Natural killer cell (primary cell): ENCODE measurements at regions not wholly inside any gene's neighbourhood (a gene's known extent, or its start where the extent isn't known, plus 50 kb on each side); places are given as distances from the start of the nearest gene placed in this dataset.

ENCODE experiments used
- ATAC-seq, 3 donors: fragments of 150-1000 bp in 2 of 3; fragments of 200-7000 bp in 1 of 3; cut with Tn5 transposase; 1 replicate in 1 of 3; 2 replicates in 2 of 3; pipeline ENCODE4 v1.10.0; 2021; ENCODE audit warnings: mild to moderate bottlenecking in 2 of 3, moderate library complexity in 2 of 3
- DNase-seq, 2 donors: peaks; one replicate each; pipeline versions ENCODE4 v3.0.0 to v3.0.0-alpha.2; 2013 to 2021; ENCODE audit warnings: mixed read lengths in 1 of 2
- H3K27ac ChIP-seq: one replicate; pipeline ENCODE4 v1.5.1; 2013; ENCODE audit warnings: mild to moderate bottlenecking, low read length
- H3K27me3 ChIP-seq: one replicate; pipeline ENCODE4 v1.6.1; 2013; ENCODE audit warnings: low read length; ENCODE audit not compliant: control insufficient read depth, insufficient read depth
- H3K36me3 ChIP-seq: one replicate; pipeline ENCODE4 v1.6.1; 2013; ENCODE audit warnings: low read length; ENCODE audit not compliant: control insufficient read depth, insufficient read depth
- H3K4me1 ChIP-seq: one replicate; pipeline ENCODE4 v1.6.1; 2013; ENCODE audit warnings: low read length; ENCODE audit not compliant: control insufficient read depth, insufficient read depth
- H3K4me3 ChIP-seq: one replicate; pipeline ENCODE4 v1.5.1; 2013; ENCODE audit warnings: low read length
- H3K9me3 ChIP-seq: one replicate; pipeline ENCODE4 v1.6.1; 2013; ENCODE audit warnings: low read length; ENCODE audit not compliant: control insufficient read depth, insufficient read depth
- H3K27ac Mint-ChIP-seq, 2 donors: one replicate each; pipeline ENCODE4 v1.8.0; 2022; ENCODE audit warnings: mild to moderate bottlenecking in 2 of 2, mixed read lengths in 2 of 2, moderate library complexity in 1 of 2
- H3K27me3 Mint-ChIP-seq, 2 donors: one replicate each; pipeline ENCODE4 v1.8.0; 2022; ENCODE audit warnings: low read depth in 2 of 2, mixed read lengths in 2 of 2
- H3K36me3 Mint-ChIP-seq: one replicate; pipeline ENCODE4 v1.8.0; 2022; ENCODE audit warnings: mixed read lengths
- H3K4me1 Mint-ChIP-seq, 2 donors: one replicate each; pipeline ENCODE4 v1.8.0; 2022; ENCODE audit warnings: mixed read lengths in 2 of 2
- H3K4me3 Mint-ChIP-seq: one replicate; pipeline ENCODE4 v1.8.0; 2022; ENCODE audit warnings: mild to moderate bottlenecking, moderate library complexity, mixed read lengths
- H3K9me3 Mint-ChIP-seq, 2 donors: one replicate each; pipeline ENCODE4 v1.8.0; 2022; ENCODE audit warnings: mixed read lengths in 2 of 2
- WGBS: methylation state at CpG from one replicate; pipeline ENCODE4 v1.1.7; 2013; ENCODE audit warnings: missing lambda C conversion rate; ENCODE audit not compliant: insufficient coverage; 5-methylcytosine and 5-hydroxymethylcytosine counted together
- intact Hi-C: fragments of 100-400 bp; cut with micrococcal nuclease; formaldehyde crosslinking; loops from one replicate; pipeline ENCODE4 v1.14.2; 2022
- TF ChIP-seq, protein P1 (sequence below): fragments of 200-600 bp; IDR thresholded peaks from one replicate; pipeline ENCODE4 v1.8.0; 2022; ENCODE audit warnings: antibody characterized with exemption

DNA sequence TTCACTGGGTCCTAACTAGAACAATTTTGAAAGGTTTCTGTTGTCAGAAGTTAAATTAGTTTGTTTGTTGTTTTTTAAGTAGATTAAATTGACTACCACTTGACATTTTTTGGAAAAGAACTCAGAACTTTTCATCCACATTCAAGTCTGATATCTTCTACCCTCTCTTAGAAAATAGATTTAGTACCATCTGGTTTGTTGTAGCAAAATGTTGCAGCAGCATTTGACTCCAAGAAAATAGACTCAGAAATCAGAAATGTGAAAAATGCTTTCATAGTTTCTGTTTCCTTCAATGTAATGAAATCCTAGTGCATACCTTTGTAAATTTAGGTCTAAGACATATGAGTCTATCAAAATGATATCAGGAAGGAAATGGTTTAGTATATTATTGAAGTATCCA is 256.3 kb upstream of the CLEC14A start:
- intact Hi-C loops: no loop called here
- H3K4me1 Mint-ChIP-seq: no peaks in the 10 kb centered on the region
- no peak for ATAC-seq

DNA sequence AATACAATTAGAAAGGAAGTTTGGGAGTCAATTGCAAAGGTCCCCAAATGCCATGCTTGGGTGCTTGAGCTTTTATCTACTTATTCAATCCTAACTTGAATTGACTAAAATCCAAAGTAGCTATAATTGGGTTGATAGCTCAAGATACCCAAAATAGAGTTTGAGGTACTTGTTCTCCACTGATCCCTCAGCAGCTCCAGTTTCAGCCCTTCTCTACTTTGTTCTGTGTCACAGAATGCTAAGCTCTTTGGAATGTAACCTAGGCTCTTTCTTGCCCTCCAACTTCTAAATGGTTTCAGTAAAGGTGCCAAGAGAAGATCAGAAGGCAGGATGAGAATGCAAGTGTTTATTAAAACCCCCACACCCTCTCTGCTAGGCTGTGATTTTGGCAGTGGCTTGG is 251.4 kb upstream of the CLEC14A start:
- intact Hi-C loops: no loop called here
- Mint-ChIP-seq H3K4me3 (no peak overlapping the region), H3K4me1 (no peaks in the 10 kb centered on the region), H3K9me3 (peaks cover 6 to 7% of the 10 kb centered on the region in 2 donors), H3K27ac (no peak overlapping the region), H3K36me3 (no peaks in the 10 kb centered on the region), H3K27me3 (no peaks in the 10 kb centered on the region)
- no peaks in the 10 kb centered on the region for H3K27me3 ChIP-seq
- TF ChIP-seq, protein P1, sequence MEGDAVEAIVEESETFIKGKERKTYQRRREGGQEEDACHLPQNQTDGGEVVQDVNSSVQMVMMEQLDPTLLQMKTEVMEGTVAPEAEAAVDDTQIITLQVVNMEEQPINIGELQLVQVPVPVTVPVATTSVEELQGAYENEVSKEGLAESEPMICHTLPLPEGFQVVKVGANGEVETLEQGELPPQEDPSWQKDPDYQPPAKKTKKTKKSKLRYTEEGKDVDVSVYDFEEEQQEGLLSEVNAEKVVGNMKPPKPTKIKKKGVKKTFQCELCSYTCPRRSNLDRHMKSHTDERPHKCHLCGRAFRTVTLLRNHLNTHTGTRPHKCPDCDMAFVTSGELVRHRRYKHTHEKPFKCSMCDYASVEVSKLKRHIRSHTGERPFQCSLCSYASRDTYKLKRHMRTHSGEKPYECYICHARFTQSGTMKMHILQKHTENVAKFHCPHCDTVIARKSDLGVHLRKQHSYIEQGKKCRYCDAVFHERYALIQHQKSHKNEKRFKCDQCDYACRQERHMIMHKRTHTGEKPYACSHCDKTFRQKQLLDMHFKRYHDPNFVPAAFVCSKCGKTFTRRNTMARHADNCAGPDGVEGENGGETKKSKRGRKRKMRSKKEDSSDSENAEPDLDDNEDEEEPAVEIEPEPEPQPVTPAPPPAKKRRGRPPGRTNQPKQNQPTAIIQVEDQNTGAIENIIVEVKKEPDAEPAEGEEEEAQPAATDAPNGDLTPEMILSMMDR: no peak
- H3K4me1 ChIP-seq: no peaks in the 10 kb centered on the region
- H3K27ac ChIP-seq: no peak overlapping the region
- ATAC-seq: no peak
- no peaks in the 10 kb centered on the region for H3K36me3 ChIP-seq
- DNase-seq: no peak
- H3K4me3 ChIP-seq: no peak overlapping the region
- no peaks in the 10 kb centered on the region for H3K9me3 ChIP-seq

More for the DNA sequence above, 256.3 kb upstream of the CLEC14A start:
- Histone ChIP-seq H3K4me3 (no peak overlapping the region), H3K4me1 (no peaks in the 10 kb centered on the region), H3K27ac (no peak overlapping the region), H3K9me3 (peaks cover under 1% of the 10 kb centered on the region), H3K36me3 (no peaks in the 10 kb centered on the region), H3K27me3 (no peaks in the 10 kb centered on the region)
- no peak overlapping the region for H3K4me3 Mint-ChIP-seq
- no peak for DNase-seq
- TF ChIP-seq, protein P1: no peak
- no peaks in the 10 kb centered on the region for H3K27me3 Mint-ChIP-seq
- no peaks in the 10 kb centered on the region for H3K9me3 Mint-ChIP-seq
- H3K36me3 Mint-ChIP-seq: no peaks in the 10 kb centered on the region
- no peak overlapping the region for H3K27ac Mint-ChIP-seq

DNA sequence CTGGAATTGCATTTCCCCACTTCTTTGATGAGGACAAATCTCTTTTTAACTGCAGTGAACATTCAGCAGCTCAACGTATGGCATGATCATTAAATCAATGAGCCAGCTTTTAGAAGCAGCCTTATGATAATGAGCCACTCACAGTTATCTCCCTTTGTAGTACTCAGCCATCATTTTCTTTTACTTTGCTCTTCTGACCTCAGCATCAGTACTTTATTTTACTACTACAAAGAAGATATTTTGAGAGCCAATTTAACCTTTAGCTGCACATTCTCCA is 250.0 kb upstream of the CLEC14A start:
- TF ChIP-seq, protein P1: no peak
- Mint-ChIP-seq H3K4me3 (no peak overlapping the region), H3K9me3 (peaks cover 6 to 7% of the 10 kb centered on the region in 2 donors), H3K27me3 (no peaks in the 10 kb centered on the region), H3K36me3 (no peaks in the 10 kb centered on the region), H3K27ac (no peak overlapping the region), H3K4me1 (no peaks in the 10 kb centered on the region)
- Histone ChIP-seq H3K9me3 (no peaks in the 10 kb centered on the region), H3K36me3 (no peaks in the 10 kb centered on the region), H3K4me1 (no peaks in the 10 kb centered on the region), H3K4me3 (no peak overlapping the region), H3K27ac (no peak overlapping the region), H3K27me3 (no peaks in the 10 kb centered on the region)
- DNase-seq: no peak
- 85% methylated on average over 1 of the region's 1 CpG for WGBS
- no peak for ATAC-seq
- intact Hi-C loops: no loop called here

DNA sequence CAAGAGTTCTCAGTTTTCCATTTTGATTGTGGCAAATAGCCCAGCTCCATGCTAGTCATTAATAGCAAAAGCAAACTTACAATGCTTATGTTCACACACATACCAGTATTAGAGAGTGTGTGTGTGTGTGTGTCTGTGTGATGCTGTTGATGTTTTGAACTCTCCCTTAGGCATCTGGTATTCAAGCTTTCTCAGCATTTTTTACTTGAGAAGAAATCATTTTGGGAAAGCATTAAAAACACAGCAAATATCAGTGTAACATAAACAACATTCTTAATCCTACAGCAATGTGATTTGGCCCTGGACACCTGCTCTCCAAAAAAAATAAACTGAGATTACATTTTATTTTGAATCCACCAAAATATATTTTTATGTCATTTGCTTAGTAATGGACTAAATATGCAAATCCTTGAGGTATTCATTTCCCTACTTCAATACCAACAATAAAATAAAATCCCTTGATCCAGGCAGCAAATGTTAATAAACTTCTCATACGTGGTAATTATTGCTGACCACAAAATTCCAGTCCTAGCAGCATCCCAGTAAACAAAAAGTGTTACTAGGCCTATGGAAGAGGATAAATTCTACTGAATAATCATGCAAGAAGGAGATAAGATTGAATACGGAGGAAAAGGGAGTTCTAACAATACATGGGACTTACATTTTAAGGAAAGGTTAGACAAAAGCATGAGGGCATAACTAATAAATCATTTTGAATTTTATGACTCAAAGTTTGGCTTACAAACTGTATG is 249.5 kb upstream of the CLEC14A start:
- peaks cover 7 to 8% of the 10 kb centered on the region in 2 donors for H3K9me3 Mint-ChIP-seq
- Histone ChIP-seq H3K4me1 (no peaks in the 10 kb centered on the region), H3K27me3 (no peaks in the 10 kb centered on the region), H3K27ac (no peak overlapping the region), H3K9me3 (no peaks in the 10 kb centered on the region), H3K4me3 (no peak overlapping the region), H3K36me3 (no peaks in the 10 kb centered on the region)
- H3K4me3 Mint-ChIP-seq: no peak overlapping the region
- intact Hi-C loops: no loop called here
- TF ChIP-seq, protein P1: no peak
- 64% methylated on average over 2 of the region's 2 CpGs for WGBS
- H3K27me3 Mint-ChIP-seq: no peaks in the 10 kb centered on the region
- no peaks in the 10 kb centered on the region for H3K4me1 Mint-ChIP-seq
- ATAC-seq: no peak
- no peaks in the 10 kb centered on the region for H3K36me3 Mint-ChIP-seq
- no peak for DNase-seq
- no peak overlapping the region for H3K27ac Mint-ChIP-seq
